Stimulated activated CD4-positive, alpha-beta T cell treated with anti-CD3 and anti-CD28 coated beads, Interleukin-12 subunit alpha, Interleukin-12 subunit beta, amount 100 ng/mL, for 48 hours (primary cell): ENCODE measurements at regions not wholly inside any gene's neighbourhood (a gene's known extent, or its start where the extent isn't known, plus 50 kb on each side); places are given as distances from the start of the nearest gene placed in this dataset.

ENCODE experiments used
- DNase-seq, 3 donors: peaks; one replicate each; pipeline ENCODE4 v3.0.0-alpha.2; 2020; ENCODE audit warnings: low read depth in 2 of 3, low spot score in 1 of 3

DNA sequence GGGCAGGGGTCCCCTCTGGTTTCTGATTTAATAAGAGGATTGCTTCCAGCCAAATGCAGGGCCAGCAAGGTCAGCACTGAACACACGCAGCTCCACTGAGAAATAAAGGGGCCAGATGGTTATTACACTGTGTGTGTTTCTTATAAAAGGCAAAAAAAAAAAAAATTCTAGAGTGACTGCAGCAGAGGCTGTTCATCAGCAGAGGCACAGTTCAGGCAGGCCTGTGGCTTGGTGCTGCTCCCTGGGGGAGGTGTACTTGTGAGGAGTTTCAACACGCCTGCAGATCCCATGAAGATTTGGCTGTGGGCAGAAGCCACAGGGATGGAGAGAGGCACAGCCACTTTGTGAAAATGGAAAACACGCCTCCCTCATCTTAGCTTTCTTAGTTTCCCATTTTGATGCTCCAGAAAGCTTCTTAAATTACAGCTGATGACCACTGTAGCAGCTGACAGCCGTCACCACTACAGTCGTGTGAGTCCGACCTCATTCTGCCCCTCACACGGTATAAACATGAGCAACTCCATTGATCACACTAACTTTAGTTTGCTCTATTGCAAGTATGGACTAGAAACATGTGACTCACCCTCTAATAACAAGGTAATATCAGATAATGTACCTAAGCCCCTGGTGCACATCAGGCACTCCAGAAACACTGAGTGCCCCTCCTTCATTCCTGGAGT is 726.5 kb upstream of the RAB6C start:
- no peak for DNase-seq

- no peak for DNase-seq
Observed at GRCh38 chr2:129253461-129253812, 726.0 kb upstream of the RAB6C start.

DNA sequence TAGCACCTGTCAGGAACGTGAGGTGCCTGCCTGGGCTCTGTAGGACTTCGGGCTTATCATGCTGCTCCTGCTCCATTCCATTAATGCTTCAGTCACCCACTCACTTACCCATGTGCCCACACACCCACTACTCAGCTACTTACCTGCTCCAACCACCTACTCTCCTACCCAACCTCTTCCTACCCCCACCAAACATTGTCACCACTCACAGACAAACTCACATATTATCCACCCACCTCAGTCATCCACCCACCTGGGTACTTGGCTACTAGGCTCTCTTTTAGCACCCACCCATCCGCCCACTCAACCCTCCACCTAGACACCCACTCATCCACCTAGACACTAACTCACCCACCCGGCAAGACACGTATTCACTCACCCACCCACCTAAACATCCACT is 724.7 kb upstream of the RAB6C start:
- no peak for DNase-seq

DNA sequence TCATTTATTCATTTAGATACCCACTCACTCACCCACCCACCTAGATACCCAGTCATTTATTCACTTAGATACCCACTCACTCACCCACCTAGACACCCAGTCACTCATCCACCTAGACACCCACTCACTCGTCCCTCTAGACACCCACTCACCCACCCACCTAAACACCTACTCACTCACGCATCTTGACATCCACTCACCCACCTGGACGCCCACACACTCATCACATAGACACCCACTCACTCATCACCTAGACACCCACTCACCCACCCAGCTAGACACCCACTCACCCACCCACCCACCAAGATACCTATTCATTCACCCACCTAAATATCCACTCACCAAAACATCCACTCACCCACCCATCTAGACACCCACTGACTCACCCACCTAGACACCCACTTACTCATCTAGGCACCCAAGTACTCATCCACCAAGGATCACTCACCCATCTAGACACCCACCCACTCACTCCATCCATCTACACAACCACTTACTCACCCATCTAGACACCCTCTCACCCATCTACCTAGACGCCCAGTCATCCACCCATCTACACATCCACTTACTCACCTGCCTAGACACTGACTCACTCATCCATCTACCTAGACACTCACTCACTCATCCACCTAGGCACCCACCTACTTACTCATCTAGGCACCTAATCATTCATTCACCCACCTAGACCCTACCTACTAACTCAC is 723.7 kb upstream of the RAB6C start:
- DNase-seq: no peak

GRCh38 chr2:129256642-129257041 is 722.8 kb upstream of the RAB6C start:
- DNase-seq: no peak

- no peak for DNase-seq
Observed at GRCh38 chr2:129262934-129263333, 716.5 kb upstream of the RAB6C start.

GRCh38 chr2:129263939-129264338 is 715.5 kb upstream of the RAB6C start:
- no peak for DNase-seq

DNA sequence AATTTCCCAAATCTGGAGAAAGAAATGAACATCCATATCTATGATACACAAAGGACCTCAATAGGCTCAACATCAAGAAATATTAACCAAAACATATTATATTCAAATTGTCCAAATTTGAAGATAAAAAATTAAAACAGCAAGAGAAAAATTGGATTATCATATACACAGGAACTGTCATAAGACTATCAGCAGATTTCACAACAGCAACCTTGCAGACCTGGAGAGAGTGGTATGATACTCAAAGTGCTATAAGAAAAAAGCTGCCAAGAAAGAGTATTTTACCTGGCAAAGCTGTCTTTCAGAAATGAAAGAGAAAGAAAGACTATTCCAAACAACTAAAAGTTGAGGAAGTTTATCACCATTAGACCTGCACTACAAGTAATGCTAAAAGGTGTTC is 711.9 kb upstream of the RAB6C start:
- DNase-seq: no peak

DNA sequence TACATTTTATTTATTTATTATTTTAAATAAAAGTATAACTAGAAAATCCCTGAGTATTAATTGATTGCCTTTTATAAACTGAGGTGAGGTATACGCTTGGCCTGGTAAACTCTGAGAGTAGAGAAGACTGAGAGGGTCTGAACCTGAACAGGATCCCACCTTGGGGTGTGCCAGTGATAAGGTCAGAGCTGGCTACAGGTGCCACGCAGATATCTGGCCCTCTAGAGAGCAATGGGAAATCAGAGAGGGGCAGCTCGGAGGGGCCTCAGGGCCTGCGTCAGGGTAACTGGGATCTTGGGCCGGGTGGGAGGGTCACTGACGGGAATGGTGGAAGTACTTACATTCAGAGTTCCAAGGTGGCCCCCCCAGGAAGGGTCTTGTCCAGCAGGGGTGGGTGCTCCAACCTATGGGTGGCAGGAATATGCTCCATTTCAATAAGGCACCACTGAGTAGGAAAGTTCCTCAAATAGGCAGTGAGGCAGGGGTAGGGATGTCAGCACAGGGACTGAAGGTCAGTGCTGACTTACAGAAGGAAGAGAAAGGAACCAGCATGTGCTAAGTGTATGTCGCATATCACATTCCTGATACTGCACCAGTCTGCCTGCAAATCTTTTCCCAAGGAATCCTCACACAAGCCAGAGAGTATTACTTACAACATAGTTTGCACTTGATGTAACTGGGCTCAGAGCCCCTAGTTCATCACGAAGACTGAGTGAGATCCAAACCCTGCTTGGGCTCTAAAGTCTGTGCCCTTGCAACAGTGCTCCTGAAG is 706.0 kb upstream of the RAB6C start:
- no peak for DNase-seq

DNA sequence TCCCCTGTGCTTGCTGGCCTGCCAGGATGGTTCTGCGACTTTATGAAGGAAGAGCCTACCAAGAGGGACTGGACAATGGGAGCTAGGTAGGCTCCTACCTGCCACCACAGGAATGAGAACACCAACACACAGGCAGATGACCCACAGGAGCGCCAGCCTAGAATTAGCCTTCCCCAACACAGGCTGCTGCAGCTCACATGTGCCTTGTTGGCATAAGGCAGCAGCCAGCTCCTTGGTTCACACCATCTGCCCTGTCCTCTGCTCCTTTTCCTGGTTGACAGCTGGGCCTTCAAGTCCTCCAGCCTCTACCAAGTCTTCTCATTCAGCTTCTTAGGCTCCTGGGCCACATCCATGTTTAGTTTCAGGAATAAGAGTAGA is 705.4 kb upstream of the RAB6C start:
- no peak for DNase-seq

DNA sequence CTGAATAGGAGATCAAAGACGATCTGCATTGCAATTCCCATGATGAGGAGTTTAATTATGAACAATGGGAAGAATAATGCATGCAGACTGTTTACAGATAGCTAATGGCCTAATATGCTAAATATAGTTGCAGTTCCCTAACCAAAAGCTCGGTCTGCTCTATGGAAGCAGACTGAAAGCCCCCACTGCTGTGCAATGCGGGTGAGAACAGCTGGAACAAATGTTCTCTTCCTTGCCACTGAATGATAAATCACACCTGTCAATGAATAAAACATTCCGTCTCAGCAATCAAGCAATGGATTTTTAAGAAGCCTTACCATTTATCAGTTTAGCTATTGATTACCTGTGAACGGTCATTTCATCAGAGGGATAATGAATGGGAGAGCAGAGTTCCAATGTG is 704.5 kb upstream of the RAB6C start:
- DNase-seq: no peak

- DNase-seq: no peak
Observed at GRCh38 chr2:129275706-129276105, 703.8 kb upstream of the RAB6C start.

- DNase-seq: no peak
Observed at GRCh38 chr2:129276978-129277584, 702.4 kb upstream of the RAB6C start.

- no peak for DNase-seq
Observed at GRCh38 chr2:129277585-129277981, 701.9 kb upstream of the RAB6C start.

DNA sequence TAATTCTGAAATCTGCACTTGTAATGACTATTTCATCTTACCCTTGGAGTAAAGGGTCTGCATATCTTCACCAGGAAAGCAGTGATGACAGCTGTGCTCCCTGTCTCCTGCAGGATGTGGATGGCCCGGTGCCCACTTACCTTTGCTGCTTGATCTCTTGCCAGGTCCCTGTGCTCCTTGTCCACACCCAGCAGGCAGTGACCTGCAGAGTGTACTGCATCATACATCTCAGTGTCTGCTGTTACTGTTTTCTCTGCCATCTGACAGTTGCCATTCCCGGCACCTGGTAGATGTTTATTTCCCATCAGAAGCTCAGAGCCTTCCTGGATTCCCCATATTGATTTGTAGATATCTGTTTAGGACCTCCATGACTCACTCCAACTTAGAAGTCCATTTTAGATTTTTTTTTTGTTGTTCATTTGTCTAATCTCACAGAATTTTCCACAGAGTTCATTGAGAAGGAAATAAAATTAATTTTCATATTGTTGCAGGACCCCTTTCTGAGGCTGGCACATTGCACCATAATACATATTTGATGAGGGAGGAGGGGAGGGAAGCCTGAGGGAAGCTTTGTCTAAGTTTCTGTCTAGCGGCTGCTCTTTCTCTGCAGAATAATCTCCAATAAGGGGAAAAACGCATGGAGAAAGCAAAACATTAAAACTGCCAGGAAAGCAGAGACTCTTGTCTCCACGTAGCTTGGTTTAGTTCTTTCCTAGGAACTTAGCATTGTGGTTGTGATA is 697.5 kb upstream of the RAB6C start:
- DNase-seq: no peak

- DNase-seq: no peak
Observed at GRCh38 chr2:129285012-129285411, 694.5 kb upstream of the RAB6C start.

DNA sequence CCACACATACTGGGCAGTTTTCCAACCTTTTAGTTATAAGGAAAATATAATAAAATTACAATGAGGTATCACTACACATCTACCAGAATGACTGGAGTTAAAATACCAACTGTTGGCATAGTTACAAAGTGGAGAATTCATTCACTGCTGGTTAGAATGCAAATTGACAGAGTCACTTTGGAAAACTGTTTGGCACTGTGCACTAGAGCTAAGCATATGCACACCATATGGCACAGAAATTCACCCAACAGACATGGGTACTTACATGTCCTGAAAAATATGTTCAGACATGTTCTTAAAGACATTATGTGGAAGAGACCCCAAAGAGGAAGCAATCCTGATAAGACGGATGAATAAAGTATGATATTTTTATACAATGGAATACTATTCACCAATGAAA is 686.1 kb upstream of the RAB6C start:
- no peak for DNase-seq

- no peak for DNase-seq
Observed at GRCh38 chr2:129296396-129296795, 683.1 kb upstream of the RAB6C start.

DNA sequence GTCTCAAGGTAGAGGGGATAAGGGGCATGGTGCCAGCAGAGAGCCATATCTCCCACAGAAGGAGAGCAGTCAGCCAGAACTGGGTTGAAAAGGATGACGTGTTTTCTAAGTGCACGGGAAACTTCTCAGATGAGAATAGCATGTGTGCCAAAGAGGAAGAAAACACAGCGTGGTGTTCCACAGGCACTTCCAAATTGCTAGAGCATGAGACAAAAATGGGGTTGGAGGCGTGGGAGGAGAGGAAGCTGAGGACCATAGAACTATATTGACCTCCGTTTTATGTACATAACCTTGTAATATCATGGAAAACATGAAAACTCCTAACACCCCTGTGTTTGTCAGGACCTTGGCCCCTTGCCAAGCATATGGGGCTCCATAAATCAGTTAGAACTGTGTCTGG is 682.7 kb upstream of the RAB6C start:
- no peak for DNase-seq

DNA sequence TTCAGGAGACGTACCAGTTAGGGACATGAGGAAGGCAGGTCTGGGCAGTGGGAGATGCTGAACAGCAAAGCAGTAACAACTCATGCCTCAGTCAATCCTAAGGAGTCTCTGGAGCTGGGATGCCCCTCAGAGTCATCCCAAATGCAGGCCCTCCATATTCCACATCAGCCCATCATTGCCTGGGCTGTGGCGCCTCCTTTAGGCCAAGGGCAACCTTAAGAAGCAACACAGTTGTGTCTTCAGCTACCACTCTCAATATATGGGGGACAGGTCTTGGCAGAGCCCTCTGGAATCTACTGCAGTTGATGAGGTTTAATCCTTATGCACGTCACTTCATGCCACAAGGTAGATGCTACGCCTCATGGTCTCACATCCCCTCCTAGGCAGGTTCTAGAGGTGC is 682.0 kb upstream of the RAB6C start:
- DNase-seq: no peak

DNA sequence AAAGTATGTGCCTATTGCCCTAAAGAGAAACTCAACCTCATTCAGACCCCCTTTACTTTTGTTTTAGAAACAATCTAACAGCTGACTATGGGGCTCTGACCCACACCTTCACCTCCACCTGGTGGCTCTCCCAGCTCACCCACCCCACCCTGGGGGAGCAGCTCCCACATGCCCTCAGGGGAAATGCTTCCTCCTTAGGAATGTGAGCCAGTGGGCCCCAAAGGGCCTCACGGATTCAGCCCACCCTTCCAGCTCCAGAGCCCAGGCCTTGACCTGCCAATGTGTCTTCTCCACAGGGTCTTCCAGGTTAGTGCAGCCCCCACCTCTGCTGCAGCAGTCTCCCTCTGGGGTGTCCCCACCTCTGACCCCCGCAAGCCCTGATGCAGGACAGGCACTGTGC is 680.1 kb upstream of the RAB6C start:
- DNase-seq: no peak
